NCI-H510A (cell line): ENCODE measurements at regions not wholly inside any gene's neighbourhood (a gene's known extent, or its start where the extent isn't known, plus 50 kb on each side); places are given as distances from the start of the nearest gene placed in this dataset.
A peak's percentile ranks its signal among the peaks of the same experiment; 100 is the strongest.

Experiments
- DNase-seq: peaks from one replicate; lab custom pipeline; 2025; lab: John Stamatoyannopoulos, UW

- DNase-seq: no peak
Measured at GRCh38 chr1:48164571-48164970, 57.9 kb upstream of the SLC5A9 start.

- DNase-seq: no peak
Measured at GRCh38 chr1:48160486-48161132, 61.9 kb upstream of the SLC5A9 start.

GRCh38 chr1:48139275-48139674 is 83.2 kb upstream of the SLC5A9 start:
- DNase-seq: no peak

GRCh38 chr1:48127735-48128685 is 94.5 kb upstream of the SLC5A9 start:
- no peak for DNase-seq

GRCh38 chr1:48123647-48124046 is 98.9 kb upstream of the SLC5A9 start:
- no peak for DNase-seq

- DNase-seq: no peak
Measured at GRCh38 chr1:48121955-48122354, 100.6 kb upstream of the SLC5A9 start.

- DNase-seq: no peak
Measured at GRCh38 chr1:48120621-48121020, 101.9 kb upstream of the SLC5A9 start.

GRCh38 chr1:48115835-48116234 is 106.7 kb upstream of the SLC5A9 start:
- DNase-seq: no peak

- DNase-seq: no peak
Measured at GRCh38 chr1:48114596-48115382, 107.7 kb upstream of the SLC5A9 start.

GRCh38 chr1:48109390-48110013 is 112.3 kb upstream of the TRABD2B start:
- no peak for DNase-seq

- DNase-seq: no peak
Measured at GRCh38 chr1:48107516-48107915, 110.3 kb upstream of the TRABD2B start.

GRCh38 chr1:48106049-48106448 is 108.9 kb upstream of the TRABD2B start:
- no peak for DNase-seq

GRCh38 chr1:48105165-48105564 is 108.0 kb upstream of the TRABD2B start:
- DNase-seq: no peak

GRCh38 chr1:48103495-48103894 is 106.3 kb upstream of the TRABD2B start:
- DNase-seq: no peak

GRCh38 chr1:48102766-48103165 is 105.6 kb upstream of the TRABD2B start:
- no peak for DNase-seq

- DNase-seq: no peak
Measured at GRCh38 chr1:48099072-48099773, 102.0 kb upstream of the TRABD2B start.

GRCh38 chr1:48093696-48094528 is 96.7 kb upstream of the TRABD2B start:
- peak; percentile 72 for DNase-seq

- no peak for DNase-seq
Measured at GRCh38 chr1:48093147-48093546, 96.0 kb upstream of the TRABD2B start.

- no peak for DNase-seq
Measured at GRCh38 chr1:48092401-48092800, 95.2 kb upstream of the TRABD2B start.

GRCh38 chr1:48089356-48089891 is 92.2 kb upstream of the TRABD2B start:
- no peak for DNase-seq
